ENCODE measurements at regions not wholly inside any gene's neighbourhood (a gene's known extent, or its start where the extent isn't known, plus 50 kb on each side); places are given as distances from the start of the nearest gene placed in this dataset.

- no peaks in the 10 kb centered on the region for H3K4me1 ChIP-seq (ENCODE audit: control insufficient read depth, low read depth, low read length)
- H3K9ac ChIP-seq (ENCODE audit: low read length): no peak overlapping the region
- H3K4me3 ChIP-seq (ENCODE audit: low read length): no peak overlapping the region
- H3K27me3 ChIP-seq (ENCODE audit: control insufficient read depth, insufficient read depth, low read length): no peaks in the 10 kb centered on the region
- H3K9me3 ChIP-seq (ENCODE audit: control insufficient read depth, low read depth, low read length): no peaks in the 10 kb centered on the region
- H3K27ac ChIP-seq (ENCODE audit: low read length): no peak overlapping the region
- H3K36me3 ChIP-seq (ENCODE audit: control insufficient read depth, low read depth, low read length): no peaks in the 10 kb centered on the region
Measured at GRCh38 chr10:91071786-91072185, 148.7 kb upstream of the PCGF5 start.

GRCh38 chr10:91073286-91073979 is 147.0 kb upstream of the PCGF5 start:
- H3K27me3 ChIP-seq (ENCODE audit: control insufficient read depth, insufficient read depth, low read length): no peaks in the 10 kb centered on the region
- no peak overlapping the region for H3K27ac ChIP-seq (ENCODE audit: low read length)
- no peak overlapping the region for H3K9ac ChIP-seq (ENCODE audit: low read length)
- no peak overlapping the region for H3K4me3 ChIP-seq (ENCODE audit: low read length)
- H3K4me1 ChIP-seq (ENCODE audit: control insufficient read depth, low read depth, low read length): no peaks in the 10 kb centered on the region
- H3K9me3 ChIP-seq (ENCODE audit: control insufficient read depth, low read depth, low read length): no peaks in the 10 kb centered on the region
- no peaks in the 10 kb centered on the region for H3K36me3 ChIP-seq (ENCODE audit: control insufficient read depth, low read depth, low read length)

GRCh38 chr10:91076991-91077548 is 143.4 kb upstream of the PCGF5 start:
- Histone ChIP-seq H3K9ac (ENCODE audit: low read length) (no peak overlapping the region), H3K4me1 (ENCODE audit: control insufficient read depth, low read depth, low read length) (no peaks in the 10 kb centered on the region), H3K9me3 (ENCODE audit: control insufficient read depth, low read depth, low read length) (no peaks in the 10 kb centered on the region), H3K27ac (ENCODE audit: low read length) (no peak overlapping the region), H3K27me3 (ENCODE audit: control insufficient read depth, insufficient read depth, low read length) (no peaks in the 10 kb centered on the region), H3K36me3 (ENCODE audit: control insufficient read depth, low read depth, low read length) (no peaks in the 10 kb centered on the region), H3K4me3 (ENCODE audit: low read length) (no peak overlapping the region)

GRCh38 chr10:91077549-91078071 is 142.9 kb upstream of the PCGF5 start:
- Histone ChIP-seq H3K9ac (ENCODE audit: low read length) (no peak overlapping the region), H3K27ac (ENCODE audit: low read length) (no peak overlapping the region), H3K4me1 (ENCODE audit: control insufficient read depth, low read depth, low read length) (no peaks in the 10 kb centered on the region), H3K9me3 (ENCODE audit: control insufficient read depth, low read depth, low read length) (no peaks in the 10 kb centered on the region), H3K36me3 (ENCODE audit: control insufficient read depth, low read depth, low read length) (no peaks in the 10 kb centered on the region), H3K4me3 (ENCODE audit: low read length) (no peak overlapping the region), H3K27me3 (ENCODE audit: control insufficient read depth, insufficient read depth, low read length) (no peaks in the 10 kb centered on the region)

GRCh38 chr10:91080776-91081175 is 139.7 kb upstream of the PCGF5 start:
- Histone ChIP-seq H3K36me3 (ENCODE audit: control insufficient read depth, low read depth, low read length) (no peaks in the 10 kb centered on the region), H3K4me1 (ENCODE audit: control insufficient read depth, low read depth, low read length) (no peaks in the 10 kb centered on the region), H3K9ac (ENCODE audit: low read length) (no peak overlapping the region), H3K27me3 (ENCODE audit: control insufficient read depth, insufficient read depth, low read length) (no peaks in the 10 kb centered on the region), H3K4me3 (ENCODE audit: low read length) (no peak overlapping the region), H3K27ac (ENCODE audit: low read length) (no peak overlapping the region), H3K9me3 (ENCODE audit: control insufficient read depth, low read depth, low read length) (no peaks in the 10 kb centered on the region)

- no peak overlapping the region for H3K27ac ChIP-seq (ENCODE audit: low read length)
- no peak overlapping the region for H3K4me3 ChIP-seq (ENCODE audit: low read length)
- H3K27me3 ChIP-seq (ENCODE audit: control insufficient read depth, insufficient read depth, low read length): no peaks in the 10 kb centered on the region
Measured at GRCh38 chr10:91082447-91082846, 138.0 kb upstream of the PCGF5 start.

GRCh38 chr10:91088300-91089140 is 131.9 kb upstream of the PCGF5 start:
- H3K27ac ChIP-seq (ENCODE audit: low read length): no peak overlapping the region
- H3K27me3 ChIP-seq (ENCODE audit: control insufficient read depth, insufficient read depth, low read length): no peaks in the 10 kb centered on the region
- H3K4me1 ChIP-seq (ENCODE audit: control insufficient read depth, low read depth, low read length): no peaks in the 10 kb centered on the region
- no peak overlapping the region for H3K9ac ChIP-seq (ENCODE audit: low read length)
- peaks cover 3% of the 10 kb centered on the region for H3K9me3 ChIP-seq (ENCODE audit: control insufficient read depth, low read depth, low read length)
- H3K4me3 ChIP-seq (ENCODE audit: low read length): no peak overlapping the region
- no peaks in the 10 kb centered on the region for H3K36me3 ChIP-seq (ENCODE audit: control insufficient read depth, low read depth, low read length)

More at GRCh38 chr10:91082447-91082846, 138.0 kb upstream of the PCGF5 start:
- H3K9me3 ChIP-seq (ENCODE audit: control insufficient read depth, low read depth, low read length): no peaks in the 10 kb centered on the region
- H3K36me3 ChIP-seq (ENCODE audit: control insufficient read depth, low read depth, low read length): no peaks in the 10 kb centered on the region
- H3K4me1 ChIP-seq (ENCODE audit: control insufficient read depth, low read depth, low read length): no peaks in the 10 kb centered on the region
- H3K9ac ChIP-seq (ENCODE audit: low read length): no peak overlapping the region

GRCh38 chr10:91090761-91091529 is 129.5 kb upstream of the PCGF5 start:
- H3K4me1 ChIP-seq (ENCODE audit: control insufficient read depth, low read depth, low read length): no peaks in the 10 kb centered on the region
- no peaks in the 10 kb centered on the region for H3K36me3 ChIP-seq (ENCODE audit: control insufficient read depth, low read depth, low read length)
- no peaks in the 10 kb centered on the region for H3K27me3 ChIP-seq (ENCODE audit: control insufficient read depth, insufficient read depth, low read length)
- H3K27ac ChIP-seq (ENCODE audit: low read length): no peak overlapping the region
- H3K4me3 ChIP-seq (ENCODE audit: low read length): no peak overlapping the region
- no peak overlapping the region for H3K9ac ChIP-seq (ENCODE audit: low read length)
- H3K9me3 ChIP-seq (ENCODE audit: control insufficient read depth, low read depth, low read length): peaks cover 3% of the 10 kb centered on the region

- H3K4me3 ChIP-seq (ENCODE audit: low read length): no peak overlapping the region
- no peak overlapping the region for H3K27ac ChIP-seq (ENCODE audit: low read length)
- H3K9ac ChIP-seq (ENCODE audit: low read length): no peak overlapping the region
- H3K9me3 ChIP-seq (ENCODE audit: control insufficient read depth, low read depth, low read length): peaks cover 3% of the 10 kb centered on the region
- no peaks in the 10 kb centered on the region for H3K4me1 ChIP-seq (ENCODE audit: control insufficient read depth, low read depth, low read length)
- no peaks in the 10 kb centered on the region for H3K36me3 ChIP-seq (ENCODE audit: control insufficient read depth, low read depth, low read length)
- no peaks in the 10 kb centered on the region for H3K27me3 ChIP-seq (ENCODE audit: control insufficient read depth, insufficient read depth, low read length)
Measured at GRCh38 chr10:91091780-91092179, 128.7 kb upstream of the PCGF5 start.

GRCh38 chr10:91096274-91096673 is 124.2 kb upstream of the PCGF5 start:
- Histone ChIP-seq H3K36me3 (ENCODE audit: control insufficient read depth, low read depth, low read length) (no peaks in the 10 kb centered on the region), H3K9ac (ENCODE audit: low read length) (no peak overlapping the region), H3K27ac (ENCODE audit: low read length) (no peak overlapping the region), H3K4me3 (ENCODE audit: low read length) (no peak overlapping the region), H3K27me3 (ENCODE audit: control insufficient read depth, insufficient read depth, low read length) (no peaks in the 10 kb centered on the region), H3K4me1 (ENCODE audit: control insufficient read depth, low read depth, low read length) (no peaks in the 10 kb centered on the region), H3K9me3 (ENCODE audit: control insufficient read depth, low read depth, low read length) (peaks cover 10% of the 10 kb centered on the region)

GRCh38 chr10:91097313-91097712 is 123.2 kb upstream of the PCGF5 start:
- H3K36me3 ChIP-seq (ENCODE audit: control insufficient read depth, low read depth, low read length): no peaks in the 10 kb centered on the region
- no peaks in the 10 kb centered on the region for H3K27me3 ChIP-seq (ENCODE audit: control insufficient read depth, insufficient read depth, low read length)
- H3K9me3 ChIP-seq (ENCODE audit: control insufficient read depth, low read depth, low read length): peaks cover 10% of the 10 kb centered on the region
- no peak overlapping the region for H3K4me3 ChIP-seq (ENCODE audit: low read length)
- no peaks in the 10 kb centered on the region for H3K4me1 ChIP-seq (ENCODE audit: control insufficient read depth, low read depth, low read length)
- no peak overlapping the region for H3K27ac ChIP-seq (ENCODE audit: low read length)
- no peak overlapping the region for H3K9ac ChIP-seq (ENCODE audit: low read length)

All from iPS-18a (cell line).